Epithelial cell of prostate (primary cell): ENCODE measurements at regions not wholly inside any gene's neighbourhood (a gene's known extent, or its start where the extent isn't known, plus 50 kb on each side); places are given as distances from the start of the nearest gene placed in this dataset.
"Not testable (repeated sequence)": the region's sequence is repeated elsewhere in the genome, so short reads cannot be mapped to it uniquely, and the experiment has no call there.

Source experiments
- DNase-seq: peaks from one replicate; pipeline ENCODE4 v3.0.0-alpha.2; 2011; ENCODE audit warnings: low read depth, low spot score
- H3K27ac ChIP-seq: fragments of 450-650 bp; 2 replicates; pipeline ENCODE4 v1.5.1; 2017; ENCODE audit warnings: mild to moderate bottlenecking

DNA sequence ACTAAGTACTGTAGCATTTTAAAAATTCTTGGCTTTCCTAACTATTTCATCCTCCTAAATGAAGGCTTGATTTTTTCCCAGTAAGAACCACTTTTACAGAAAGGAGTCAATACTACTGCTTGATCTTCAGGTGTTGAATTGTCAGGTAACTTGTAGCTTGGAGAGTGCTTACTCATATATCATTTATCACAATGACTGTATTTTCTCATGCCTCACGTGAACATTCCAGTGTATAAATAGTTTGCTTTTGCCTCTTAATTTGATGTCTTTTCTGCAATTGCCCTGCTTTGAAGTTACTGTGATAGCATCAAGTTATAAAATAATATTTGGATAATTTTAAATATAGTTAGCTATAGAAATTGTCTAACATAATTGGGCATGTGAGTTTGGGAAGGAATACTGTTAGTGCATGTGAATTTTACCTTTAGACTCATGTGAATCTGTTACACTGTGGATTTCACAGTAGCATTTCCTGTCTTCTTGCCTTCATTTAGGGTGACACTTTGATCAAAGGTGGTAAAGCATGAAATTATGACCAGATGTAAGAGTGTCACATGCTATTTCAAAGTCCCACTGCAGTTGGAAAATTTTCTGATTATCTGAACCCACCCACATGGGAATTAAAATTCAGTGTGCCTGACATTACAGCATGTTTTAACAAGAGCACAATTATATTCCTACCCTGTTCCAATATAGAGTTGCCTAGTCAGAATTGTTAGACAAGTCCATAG lies 962.8 kb downstream of the DNAJB9 start:
- no peak for DNase-seq
- H3K27ac ChIP-seq: no peak overlapping the region

DNA sequence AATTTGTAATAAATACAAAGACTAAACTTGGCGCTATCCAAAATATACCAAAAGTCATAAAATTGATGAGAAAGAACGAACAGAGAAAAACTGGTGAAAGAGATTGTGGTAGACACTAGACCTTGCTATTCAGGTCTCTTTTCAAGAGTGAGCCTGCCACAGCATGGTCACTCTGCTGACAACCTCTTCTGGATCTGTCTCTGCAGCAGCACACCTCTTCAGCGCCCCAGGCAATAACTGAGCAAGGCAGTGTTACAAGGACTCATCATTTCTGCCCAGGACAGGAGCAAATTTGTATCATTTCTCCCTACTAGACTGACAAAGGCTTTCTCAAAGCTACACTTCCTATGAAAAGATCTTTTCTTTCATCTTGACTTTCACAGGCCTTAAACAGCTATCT lies 976.0 kb downstream of the DNAJB9 start:
- no peak for DNase-seq
- H3K27ac ChIP-seq: no peak overlapping the region

DNA sequence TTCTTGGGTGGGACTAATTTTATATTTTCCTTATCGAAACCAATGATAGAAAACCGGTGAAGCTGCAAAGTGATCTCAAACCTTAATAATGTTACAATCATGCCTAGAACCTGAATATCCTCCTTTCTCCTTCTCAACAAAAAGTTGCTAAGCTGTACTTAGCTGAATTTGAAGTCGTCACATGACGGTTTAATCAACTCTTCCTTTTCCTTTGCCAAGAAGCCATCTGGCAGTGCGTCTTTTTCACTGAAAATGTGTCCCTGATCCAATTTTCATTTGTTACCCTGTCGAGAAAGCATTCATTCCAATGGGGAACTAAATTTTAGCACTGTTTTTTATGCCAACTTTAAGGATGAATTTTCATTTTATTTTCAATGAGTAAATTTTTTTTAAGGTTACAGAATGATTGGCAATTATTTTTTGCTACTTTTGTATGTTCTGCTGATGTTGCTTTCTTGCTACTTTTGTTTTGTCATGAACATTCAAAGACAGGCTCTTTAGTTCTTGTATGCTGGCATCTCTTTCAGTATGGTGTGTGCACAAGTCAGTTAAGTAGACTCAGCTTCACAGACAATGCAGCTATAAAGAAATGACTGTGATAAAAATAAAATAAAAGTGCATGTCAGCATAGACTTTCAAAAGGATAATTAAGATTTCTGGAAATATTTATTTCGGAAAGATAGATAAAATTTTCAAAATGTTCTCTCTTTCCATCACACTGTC lies 980.0 kb downstream of the DNAJB9 start:
- DNase-seq: no peak
- no peak overlapping the region for H3K27ac ChIP-seq

DNA sequence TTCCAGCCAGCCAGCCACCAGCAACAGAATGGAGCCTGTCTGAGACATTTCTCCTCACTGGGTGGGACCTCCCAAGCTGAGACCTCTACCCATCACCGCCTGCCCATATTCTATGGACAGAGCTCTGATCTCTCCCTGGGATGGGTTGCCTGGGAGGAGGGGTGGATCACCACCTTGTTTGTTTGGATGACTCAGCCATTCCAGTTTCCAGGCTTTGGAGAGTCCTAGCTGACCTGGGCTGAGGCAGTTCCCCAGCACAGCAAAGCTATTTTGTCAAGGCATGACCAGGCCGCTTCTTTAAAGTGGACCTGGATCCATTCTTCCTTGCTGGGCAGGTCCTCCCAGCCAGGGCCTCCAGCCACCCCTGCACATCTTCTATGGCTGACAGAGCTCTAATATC lies 982.3 kb downstream of the DNAJB9 start:
- H3K27ac ChIP-seq: no peak overlapping the region
- DNase-seq: no peak

DNA sequence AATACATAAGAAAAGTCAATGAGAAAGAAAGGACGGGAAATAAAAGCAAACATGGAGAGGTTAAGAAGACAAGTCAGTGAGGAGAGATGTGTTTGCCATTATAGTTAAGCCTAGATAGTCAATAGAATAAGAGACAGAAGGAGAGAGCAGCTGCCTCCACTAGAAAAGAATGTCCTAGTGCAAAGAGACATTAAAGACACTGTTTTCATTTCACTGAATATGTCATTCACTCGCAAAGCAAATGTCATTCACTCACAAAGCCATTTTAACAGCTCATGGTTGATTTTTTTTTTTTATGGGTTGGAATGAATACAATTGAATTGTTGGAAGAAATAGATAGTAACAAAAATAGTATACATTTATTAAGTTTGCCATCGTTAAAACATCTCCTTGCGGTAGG lies 1007.6 kb downstream of the DNAJB9 start:
- DNase-seq: no peak
- no peak overlapping the region for H3K27ac ChIP-seq

DNA sequence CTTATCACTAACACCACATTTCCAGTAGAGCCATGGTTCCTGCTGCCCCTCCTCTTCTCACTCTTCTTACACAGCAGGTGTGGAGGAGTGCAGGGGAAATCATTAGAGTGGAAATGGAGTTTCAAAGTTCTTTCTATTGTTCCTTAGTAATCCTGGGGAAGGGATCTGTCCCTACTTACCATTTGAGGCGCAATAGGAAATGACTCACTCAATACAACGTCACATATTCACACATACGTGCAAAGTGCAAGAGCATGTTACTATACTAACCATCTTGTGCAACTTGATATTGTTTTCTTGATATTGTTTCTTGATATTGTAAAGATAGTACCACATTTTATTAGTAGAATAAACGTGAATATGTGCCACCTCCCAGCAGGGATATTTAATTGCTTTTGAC lies 1010.2 kb downstream of the DNAJB9 start:
- no peak overlapping the region for H3K27ac ChIP-seq
- no peak for DNase-seq

DNA sequence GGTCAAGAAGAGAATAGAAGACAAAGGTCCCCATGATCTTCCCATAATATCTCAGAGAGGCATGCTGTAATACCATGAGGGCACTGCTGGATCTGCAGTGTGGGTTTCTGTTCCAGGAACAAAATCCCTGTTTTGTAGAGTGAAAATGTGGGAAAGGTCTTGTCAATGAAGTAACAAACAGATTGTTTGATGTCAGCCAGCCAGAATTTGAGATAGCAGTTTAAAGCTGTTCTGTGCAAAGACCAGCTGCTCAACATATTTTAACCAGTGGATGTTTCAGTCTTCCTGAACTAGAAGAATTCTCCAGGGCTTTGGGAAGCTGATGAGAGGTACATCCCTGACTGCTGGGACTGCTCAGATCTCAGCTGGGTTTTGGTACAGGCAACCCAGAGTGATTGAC lies 1012.5 kb downstream of the DNAJB9 start:
- H3K27ac ChIP-seq: no peak overlapping the region
- DNase-seq: no peak

DNA sequence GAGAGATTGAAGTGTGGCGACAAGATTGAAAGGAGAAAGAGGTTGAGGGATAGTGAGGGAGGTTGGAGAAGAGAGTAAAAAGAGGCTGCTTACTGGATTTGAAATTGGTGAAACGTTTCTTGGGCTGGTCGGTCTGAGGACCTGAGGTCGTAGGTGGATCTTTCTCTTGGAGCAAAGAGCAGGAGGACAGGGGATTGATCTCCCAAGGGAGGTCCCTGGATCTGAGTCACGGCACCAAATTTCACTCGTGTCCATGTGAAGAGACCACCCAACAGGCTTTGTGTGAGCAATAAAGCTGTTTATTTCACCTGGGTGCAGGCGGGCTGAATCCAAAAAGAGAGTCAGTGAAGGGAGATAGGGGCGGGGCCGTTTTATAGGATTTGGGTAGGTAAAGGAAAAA lies 1027.3 kb downstream of the DNAJB9 start:
- not testable (repeated sequence) for H3K27ac ChIP-seq, DNase-seq

DNA sequence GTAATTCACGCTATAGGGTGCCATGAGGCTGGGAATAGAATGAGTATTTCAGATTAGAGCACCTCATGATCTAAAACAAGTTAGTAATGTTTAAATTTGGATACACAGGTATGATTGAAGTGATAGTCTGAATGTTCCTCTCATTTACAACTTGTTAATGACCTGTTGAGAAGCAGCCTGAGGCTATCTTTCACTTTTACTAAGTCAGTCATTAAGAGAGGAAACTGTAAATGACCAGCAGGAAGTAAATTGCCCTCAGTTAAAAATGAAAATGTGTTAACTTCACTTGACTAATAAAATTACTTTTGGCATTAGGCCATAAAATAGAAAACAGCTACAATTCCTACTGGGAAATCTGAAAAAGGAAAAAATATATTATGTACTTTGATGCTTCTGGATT lies 1042.0 kb downstream of the DNAJB9 start:
- no peak overlapping the region for H3K27ac ChIP-seq
- no peak for DNase-seq

DNA sequence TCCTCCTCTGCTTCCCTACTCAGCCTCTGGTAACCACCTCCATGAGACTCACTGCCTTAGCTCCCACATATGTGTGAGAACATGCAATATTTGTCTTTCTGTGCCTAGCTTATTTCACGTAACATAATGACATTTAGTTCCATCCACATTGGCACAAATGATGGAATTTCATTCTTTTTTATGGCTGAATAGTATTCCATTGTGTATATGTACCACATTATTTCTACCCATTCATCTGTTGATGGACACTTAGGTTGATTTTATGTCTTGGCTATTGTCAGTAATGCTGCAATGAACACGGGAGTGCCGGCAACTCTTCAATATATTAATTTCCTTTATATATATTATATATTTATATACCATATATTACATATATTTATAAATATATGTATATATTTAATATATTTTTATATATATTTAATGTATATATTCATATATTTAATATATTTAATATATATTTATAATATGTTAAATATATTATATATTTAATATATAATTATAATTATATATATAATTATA lies 1046.9 kb downstream of the DNAJB9 start:
- no peak for DNase-seq
- no peak overlapping the region for H3K27ac ChIP-seq

DNA sequence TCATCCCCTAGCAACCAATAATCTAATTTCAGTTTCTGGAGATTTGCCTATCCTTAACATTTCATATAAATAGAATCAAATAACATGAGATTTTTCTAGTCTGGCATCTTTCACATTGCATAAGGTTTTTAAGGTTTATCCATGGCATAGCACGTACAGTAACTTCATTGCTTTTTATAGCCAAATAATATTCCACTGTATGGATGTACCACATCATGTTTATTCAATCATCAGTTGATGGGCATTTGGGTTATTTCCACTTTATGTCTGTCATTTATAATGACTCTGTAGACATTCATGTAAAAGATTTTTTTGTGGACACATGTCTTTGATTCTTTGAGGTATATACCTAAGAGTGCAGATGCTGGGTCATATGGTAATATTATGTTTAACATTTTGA lies 1052.6 kb downstream of the DNAJB9 start:
- DNase-seq: no peak
- H3K27ac ChIP-seq: no peak overlapping the region

DNA sequence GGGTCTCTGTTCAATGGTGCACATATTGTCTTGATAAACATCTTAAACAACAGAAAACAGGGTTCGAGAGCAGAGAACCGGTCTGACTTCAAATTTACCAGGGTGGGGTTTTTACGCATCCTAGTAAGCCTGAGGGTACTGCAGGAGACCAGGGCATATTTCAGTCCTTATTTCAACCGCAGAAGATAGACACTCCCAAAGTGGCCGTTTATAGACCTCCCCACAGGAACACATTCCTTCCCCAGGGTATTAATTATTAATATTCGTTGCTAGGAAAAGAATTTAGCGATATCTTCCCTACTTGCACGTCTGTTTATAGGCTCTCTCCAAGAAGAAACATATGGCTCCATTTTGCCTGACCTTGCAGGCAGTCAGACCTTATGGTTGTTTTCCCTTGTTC lies 1063.2 kb downstream of the DNAJB9 start:
- not testable (repeated sequence) for H3K27ac ChIP-seq, DNase-seq

DNA sequence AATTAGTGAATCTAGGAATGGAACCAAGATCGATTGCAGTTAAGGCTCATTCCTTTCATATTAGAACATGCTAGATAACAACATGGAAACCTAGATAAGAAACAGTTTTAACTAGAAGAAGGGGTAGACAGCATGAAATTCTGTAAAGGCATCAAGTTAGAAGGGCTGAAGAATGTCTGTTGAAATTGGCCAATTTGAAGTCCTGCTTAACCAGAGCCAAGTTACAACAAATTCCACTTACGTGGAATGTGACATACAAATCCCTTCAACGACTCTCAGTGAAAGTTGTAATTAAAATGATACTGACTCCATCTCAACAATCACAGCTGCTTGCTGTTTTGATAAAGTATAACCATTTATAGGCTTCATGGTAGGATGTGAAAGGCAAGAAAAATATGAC lies 1065.7 kb downstream of the DNAJB9 start:
- no peak for DNase-seq
- no peak overlapping the region for H3K27ac ChIP-seq

DNA sequence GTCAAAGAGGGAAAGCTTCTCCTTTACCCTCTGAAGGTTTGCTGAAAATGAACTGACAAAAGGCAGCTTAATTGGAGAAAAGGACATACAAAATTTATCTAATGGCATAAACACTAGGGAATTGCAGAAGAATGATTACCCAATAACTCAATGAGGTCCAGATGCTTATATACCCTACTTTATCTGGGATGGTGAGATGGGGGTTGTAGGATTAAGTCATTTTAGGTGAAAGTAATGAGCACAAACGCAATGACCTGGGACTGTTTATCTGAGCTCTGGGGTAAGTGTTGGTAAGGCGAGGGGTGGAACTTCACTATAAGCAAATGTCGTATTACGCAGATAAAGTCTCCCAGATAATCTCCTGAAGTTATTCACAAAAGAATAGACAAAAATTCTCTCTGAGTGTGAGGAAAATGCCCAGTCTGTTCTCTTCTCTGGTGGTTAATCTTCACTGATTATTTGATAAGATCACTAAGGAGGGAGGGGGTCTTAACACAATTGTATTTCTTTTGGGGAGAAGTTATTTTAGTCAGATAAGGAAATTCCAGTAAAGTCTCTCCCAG lies 1067.8 kb downstream of the DNAJB9 start:
- DNase-seq: no peak
- no peak overlapping the region for H3K27ac ChIP-seq

DNA sequence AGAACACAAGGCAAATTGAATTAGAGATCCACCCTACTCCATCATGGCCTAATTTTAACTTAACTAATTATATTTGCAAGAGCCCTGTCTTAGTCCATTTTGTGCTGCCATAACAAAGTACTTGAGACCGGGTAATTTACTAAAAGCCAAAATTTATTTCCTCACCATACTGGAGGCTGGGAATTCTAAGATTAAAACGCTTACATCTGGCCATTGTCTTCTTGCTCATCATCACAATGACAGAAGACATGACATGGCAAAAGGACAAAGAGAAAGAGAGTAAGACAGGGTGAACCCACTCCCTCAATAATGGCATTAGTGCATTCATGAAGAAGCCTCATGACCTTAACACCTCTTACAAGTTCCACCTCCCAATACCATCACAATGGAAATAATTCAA lies 1068.6 kb downstream of the DNAJB9 start:
- no peak overlapping the region for H3K27ac ChIP-seq
- no peak for DNase-seq

DNA sequence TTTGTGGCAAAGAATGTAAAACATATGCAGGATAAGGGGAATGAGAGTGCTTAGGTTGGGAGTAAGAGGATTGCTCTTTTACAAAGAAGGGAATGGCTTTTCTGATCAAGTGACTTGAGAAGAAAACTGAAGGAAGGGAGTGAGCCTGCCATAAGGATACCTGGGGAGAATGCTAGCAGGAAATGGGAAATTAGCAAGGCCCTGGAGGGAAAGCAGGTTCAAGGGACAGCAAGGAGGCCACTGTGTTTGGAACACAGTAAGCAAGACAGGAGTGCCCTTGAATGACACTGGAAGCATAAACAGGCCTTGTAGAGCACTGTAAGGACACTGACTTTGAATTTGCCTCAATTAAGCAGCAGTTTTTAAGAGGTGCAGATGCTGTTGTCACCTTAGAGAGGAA lies 1069.9 kb downstream of the DNAJB9 start:
- no peak overlapping the region for H3K27ac ChIP-seq
- DNase-seq: no peak

DNA sequence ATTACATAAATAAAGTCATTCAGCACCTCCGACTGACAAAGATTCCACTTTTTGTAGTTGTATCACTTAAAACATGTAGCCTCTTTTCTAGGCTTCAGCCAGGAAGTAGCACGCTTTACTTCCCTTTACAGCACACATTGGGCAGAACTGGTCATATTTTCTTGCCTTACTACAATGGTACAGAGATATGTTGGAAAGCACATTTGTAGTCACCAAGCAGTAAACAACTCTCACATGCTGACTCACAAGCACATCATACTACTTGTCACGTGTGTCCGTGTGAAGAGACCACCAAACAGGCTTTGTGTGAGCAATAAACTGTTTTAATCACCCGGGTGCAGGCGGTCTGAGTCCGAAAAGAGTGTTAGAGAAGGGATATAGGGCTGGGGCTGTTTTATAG lies 1071.8 kb downstream of the DNAJB9 start:
- DNase-seq: no peak
- H3K27ac ChIP-seq: peak overlapping the region; percentile 38

DNA sequence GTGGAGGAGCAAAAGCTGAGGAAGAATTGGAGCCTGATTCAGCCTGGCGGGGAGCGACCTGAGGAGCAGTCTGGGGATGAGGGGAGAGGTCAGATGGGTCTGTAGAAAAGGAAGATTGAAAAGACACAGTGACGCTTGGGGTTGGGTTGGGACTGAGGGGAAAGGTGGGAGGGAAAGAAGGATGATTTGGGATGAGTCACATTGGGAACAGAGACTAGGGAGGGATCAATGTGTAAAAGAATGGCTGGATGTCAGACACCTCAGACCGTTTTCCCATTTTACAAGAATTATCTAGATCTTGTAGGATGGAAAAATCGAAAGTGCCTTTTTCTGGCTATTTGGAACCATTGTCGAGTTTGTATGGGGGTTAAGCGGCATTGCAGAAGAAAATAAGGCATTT lies 1076.5 kb downstream of the DNAJB9 start:
- no peak for DNase-seq
- peak overlapping the region; percentile 56 for H3K27ac ChIP-seq

DNA sequence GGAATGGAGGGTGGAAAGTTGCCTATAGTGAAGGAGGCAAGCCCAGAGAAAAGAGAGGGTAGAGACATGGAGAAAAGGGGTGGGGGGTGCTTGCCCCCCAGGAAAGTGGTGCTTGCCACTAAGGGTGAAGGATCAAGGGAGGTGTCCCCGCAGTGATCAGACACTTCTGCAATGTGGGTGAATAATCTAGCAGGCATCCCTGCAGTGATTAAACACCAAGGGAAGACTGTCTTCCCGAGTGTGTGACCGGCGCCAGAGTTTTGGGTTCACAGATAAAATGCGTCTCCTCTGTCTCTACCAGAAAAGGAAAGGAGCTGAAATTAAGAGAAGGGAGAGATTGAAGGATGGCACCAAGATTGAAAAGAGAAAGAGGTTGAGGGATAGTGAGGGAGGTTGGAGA lies 1076.9 kb downstream of the DNAJB9 start:
- peak overlapping the region; percentile 56 for H3K27ac ChIP-seq
- DNase-seq: not testable (repeated sequence)

DNA sequence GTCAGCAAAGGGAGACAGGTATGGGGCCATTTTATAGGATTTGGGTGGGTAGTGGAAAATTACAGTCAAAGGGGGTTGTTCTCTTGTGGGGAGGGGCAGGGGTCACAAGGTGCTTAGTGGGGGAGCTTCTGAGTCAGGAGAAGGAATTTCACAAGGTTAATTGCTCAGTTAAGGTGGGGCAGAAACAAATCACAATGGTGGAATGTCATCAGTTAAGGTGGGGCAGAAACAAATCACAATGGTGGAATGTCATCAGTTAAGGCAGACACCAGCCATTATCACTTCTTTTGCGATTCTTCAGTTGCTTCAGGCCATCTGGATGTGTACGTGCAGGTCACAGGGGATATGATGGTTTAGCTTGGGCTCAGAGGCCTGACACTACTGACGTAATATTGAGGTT lies 1077.6 kb downstream of the DNAJB9 start:
- peak overlapping the region; percentile 56 for H3K27ac ChIP-seq

DNA sequence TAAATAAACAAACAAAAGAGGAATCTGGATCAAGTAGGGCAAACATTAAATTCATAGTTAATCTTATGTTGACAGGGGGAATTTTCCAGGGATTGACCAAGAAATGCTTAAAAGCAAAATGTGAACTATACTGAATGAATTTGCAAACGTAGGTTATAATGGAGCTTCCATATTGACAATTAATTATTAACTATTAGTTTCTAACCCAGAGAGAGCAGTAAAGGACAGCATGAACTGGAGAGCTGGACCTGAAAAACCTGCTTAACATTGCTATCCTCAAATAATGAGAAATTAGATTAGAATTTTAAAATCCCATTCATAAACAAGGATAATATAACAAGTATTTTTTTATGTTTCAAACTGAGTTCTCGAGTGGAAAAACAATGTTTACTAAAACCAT lies 1089.6 kb downstream of the DNAJB9 start:
- no peak overlapping the region for H3K27ac ChIP-seq
- no peak for DNase-seq

More for the DNA sequence above, 1077.6 kb downstream of the DNAJB9 start:
- not testable (repeated sequence) for DNase-seq
